K562 (cell line): ENCODE measurements at regions not wholly inside any gene's neighbourhood (a gene's known extent, or its start where the extent isn't known, plus 50 kb on each side); places are given as distances from the start of the nearest gene placed in this dataset.

Experiments used
- ADNP ChIP-seq: fragments of 200-800 bp; sonication (Bioruptor generic); IDR thresholded peaks from 2 replicates; pipeline ENCODE4 v1.6.1; 2016; ENCODE audit warnings: missing genetic modification characterization, missing compliant biosample characterization
- BCL6 ChIP-seq: fragments of 250-450 bp; sonication (Bioruptor Pico); IDR thresholded peaks from 2 replicates; pipeline ENCODE4 v1.4.0; 2020
- BRD9 ChIP-seq: fragments of 450-650 bp; IDR thresholded peaks from 2 replicates; pipeline ENCODE4 v1.6.1; 2018; ENCODE audit warnings: low read depth; ENCODE audit not compliant: partially characterized antibody
- CBX8 ChIP-seq: fragments of 200-600 bp; sonication (generic); IDR thresholded peaks from 2 replicates; pipeline ENCODE4 v1.6.1; 2012; ENCODE audit warnings: borderline replicate concordance, mixed run types, low read depth, mild to moderate bottlenecking, moderate library complexity, mixed read lengths, low read length, control low read depth, inconsistent platforms; ENCODE audit not compliant: poor library complexity, severe bottlenecking; ENCODE audit errors: extremely low read depth
- ESRRA ChIP-seq: fragments of 450-650 bp; IDR thresholded peaks from 2 replicates; pipeline ENCODE4 v1.6.1; 2014; ENCODE audit warnings: low read depth, mild to moderate bottlenecking, moderate library complexity, borderline replicate concordance
- IRF2 ChIP-seq: sonication (generic); formaldehyde crosslinking; IDR thresholded peaks from 2 replicates; pipeline ENCODE4 v1.8.1; 2022; ENCODE audit warnings: mild to moderate bottlenecking, missing genetic modification reagents
- JUND ChIP-seq, 2 experiments: IDR thresholded peaks; 2 replicates in 1 of 2; 3 replicates in 1 of 2; pipeline ENCODE4 v1.6.1; 2011; ENCODE audit warnings: borderline replicate concordance in 2 of 2, low read depth in 2 of 2, low read length in 2 of 2, improper control_type of control experiment in 1 of 2, missing biosample characterization in 1 of 2, missing genetic modification characterization in 1 of 2, missing genetic modification reagents in 1 of 2
- MED1 ChIP-seq: sonication (generic); formaldehyde crosslinking; IDR thresholded peaks from 2 replicates; pipeline ENCODE4 v1.8.1; 2023; ENCODE audit warnings: missing genetic modification reagents, borderline replicate concordance
- MLLT1 ChIP-seq, 2 experiments: fragments of 450-650 bp; IDR thresholded peaks; 2 replicates each; pipeline ENCODE4 v1.6.1; 2016
- MTA3 ChIP-seq: fragments of 450-650 bp; formaldehyde crosslinking; IDR thresholded peaks from 2 replicates; pipeline ENCODE4 v1.6.1; 2017; ENCODE audit warnings: mild to moderate bottlenecking, borderline replicate concordance
- PCBP2 ChIP-seq: fragments of 200-400 bp; formaldehyde crosslinking; IDR thresholded peaks from 2 replicates; pipeline ENCODE4 v1.6.1; 2018; ENCODE audit warnings: low read length, low read depth, mild to moderate bottlenecking, moderate library complexity; ENCODE audit not compliant: poor library complexity, severe bottlenecking
- PHB2 ChIP-seq: fragments of 450-650 bp; IDR thresholded peaks from 2 replicates; pipeline ENCODE4 v1.6.1; 2017; ENCODE audit warnings: low read depth
- PHF21A ChIP-seq: fragments of 450-650 bp; IDR thresholded peaks from 2 replicates; pipeline ENCODE4 v1.6.1; 2017; ENCODE audit warnings: low read depth, borderline replicate concordance
- POLR2A ChIP-seq: fragments of 450-650 bp; conservative IDR thresholded peaks from 2 replicates; pipeline ENCODE4 v1.6.1; 2016
- PTTG1 ChIP-seq: fragments of 450-650 bp; IDR thresholded peaks from 2 replicates; pipeline ENCODE4 v1.6.1; 2016; ENCODE audit warnings: low read depth, mild to moderate bottlenecking, missing genetic modification characterization, missing compliant biosample characterization
- SOX6 ChIP-seq: fragments of 450-650 bp; IDR thresholded peaks from 2 replicates; pipeline ENCODE4 v1.6.1; 2014; ENCODE audit warnings: mild to moderate bottlenecking
- SREBF2 ChIP-seq: sonication (generic); formaldehyde crosslinking; IDR thresholded peaks from 2 replicates; pipeline ENCODE4 v1.4.0; 2020; ENCODE audit warnings: mild to moderate bottlenecking, missing genetic modification reagents
- STAT5A ChIP-seq: IDR thresholded peaks from 2 replicates; pipeline ENCODE4 v1.6.1; 2012; ENCODE audit warnings: low read length, inconsistent platforms, borderline replicate concordance
- ZNF124 ChIP-seq: sonication (generic); formaldehyde crosslinking; IDR thresholded peaks from 2 replicates; pipeline ENCODE4 v1.8.1; 2022; ENCODE audit warnings: missing genetic modification reagents
- ZNF282 ChIP-seq: sonication (generic); formaldehyde crosslinking; IDR thresholded peaks from 2 replicates; pipeline ENCODE4 v1.8.1; 2023; ENCODE audit warnings: missing genetic modification reagents
- ZNF384 ChIP-seq: IDR thresholded peaks from 2 replicates; pipeline ENCODE4 v1.6.1; 2012; ENCODE audit warnings: low read depth, low read length, improper control_type of control experiment
- ZNF766 ChIP-seq: fragments of 200-800 bp; sonication (Bioruptor generic); conservative IDR thresholded peaks from 2 replicates; pipeline ENCODE4 v1.6.1; 2016; ENCODE audit warnings: missing genetic modification characterization, missing compliant biosample characterization
- ZSCAN29 ChIP-seq: fragments of 450-650 bp; IDR thresholded peaks from 2 replicates; pipeline ENCODE4 v1.6.1; 2017
- TF ChIP-seq, protein P1 (sequence below): fragments of 200-800 bp; sonication (Bioruptor generic); IDR thresholded peaks from 2 replicates; pipeline ENCODE4 v1.6.1; 2017; ENCODE audit warnings: missing genetic modification characterization, missing compliant biosample characterization
- TF ChIP-seq, protein P2 (sequence below): fragments of 450-650 bp; IDR thresholded peaks from 2 replicates; pipeline ENCODE4 v1.6.1; 2017; ENCODE audit warnings: antibody characterized with exemption

DNA sequence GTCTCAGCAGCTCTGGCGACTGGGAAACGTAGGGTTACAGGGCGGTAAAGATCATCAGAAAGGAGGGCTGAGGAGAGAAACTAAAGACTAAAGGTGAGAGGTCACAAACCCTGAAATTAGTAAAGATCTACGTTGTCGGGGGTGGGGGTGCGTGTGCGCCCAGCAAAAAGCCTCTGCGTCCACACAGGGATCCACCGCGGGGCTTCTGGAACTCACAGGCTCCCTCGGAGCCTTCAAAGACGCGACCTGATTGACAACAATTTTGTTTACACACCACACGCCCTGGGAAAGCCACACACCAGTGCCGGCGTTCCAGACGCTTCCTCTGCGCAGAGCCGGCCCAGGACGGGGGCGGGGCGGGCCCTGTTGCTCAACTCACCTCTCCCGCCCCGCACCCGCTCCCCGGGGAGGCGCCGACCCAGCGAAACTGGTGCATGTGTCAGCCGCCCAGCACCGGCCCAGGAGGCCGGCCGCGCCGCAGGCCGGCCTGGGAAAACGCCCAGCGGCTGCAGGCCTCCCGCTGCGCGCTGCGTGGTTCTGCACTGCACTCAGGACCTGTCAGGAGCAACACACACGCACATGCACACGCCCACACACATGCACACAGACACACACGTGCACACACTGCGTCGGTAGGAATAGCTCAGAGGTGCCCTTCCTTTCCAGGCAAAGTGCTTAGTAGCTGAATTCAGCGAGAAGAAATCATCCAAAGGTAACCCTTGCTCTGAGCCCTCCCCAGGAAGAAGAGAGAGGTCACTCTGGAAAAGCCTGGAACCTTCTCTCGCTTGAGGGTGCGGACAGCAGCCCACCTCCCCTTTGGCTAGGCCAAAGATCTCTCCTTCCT lies 57.2 kb upstream of the ARID1B start (continued):
- TF ChIP-seq BRD9 (no peak), CBX8 (no peak), MTA3 (peak; percentile 78; the same call in 1 of the 2 replicates), SOX6 (peak; percentile 72), PTTG1 (tag) (no peak), ZNF282 (CRISPR knock-in tag) (no peak), ADNP (no peak), ZSCAN29 (0 out of 2 replicates have a peak, but pooled peaks have one; percentile 62), POLR2A (peak; percentile 77), ZNF766 (CRISPR knock-in tag) (peak; percentile 87), ZNF124 (CRISPR knock-in tag) (no peak), SREBF2 (CRISPR knock-in tag) (no peak), ESRRA (peak; percentile 38; the same call in 1 of the 2 replicates), PHB2 (no peak), BCL6 (CRISPR knock-in tag) (no peak), JUND (IDR thresholded peaks at IDR 0.05; ENCODE audit: borderline replicate concordance, low read depth, low read length) (peak; percentile 61), JUND (tag; IDR thresholded peaks at IDR 0.05; ENCODE audit: borderline replicate concordance, low read depth, low read length) (peak; percentile 69; the same call in 2 of the 3 replicates), PHF21A (0 out of 2 replicates have a peak, but pooled peaks have one; percentile 61), IRF2 (CRISPR knock-in tag) (no peak), MLLT1 (IDR thresholded peaks at IDR 0.05) (no peak), PCBP2 (no peak), STAT5A (no peak), MED1 (no peak), ZNF384 (peak; percentile 19)
- TF ChIP-seq, protein P1, sequence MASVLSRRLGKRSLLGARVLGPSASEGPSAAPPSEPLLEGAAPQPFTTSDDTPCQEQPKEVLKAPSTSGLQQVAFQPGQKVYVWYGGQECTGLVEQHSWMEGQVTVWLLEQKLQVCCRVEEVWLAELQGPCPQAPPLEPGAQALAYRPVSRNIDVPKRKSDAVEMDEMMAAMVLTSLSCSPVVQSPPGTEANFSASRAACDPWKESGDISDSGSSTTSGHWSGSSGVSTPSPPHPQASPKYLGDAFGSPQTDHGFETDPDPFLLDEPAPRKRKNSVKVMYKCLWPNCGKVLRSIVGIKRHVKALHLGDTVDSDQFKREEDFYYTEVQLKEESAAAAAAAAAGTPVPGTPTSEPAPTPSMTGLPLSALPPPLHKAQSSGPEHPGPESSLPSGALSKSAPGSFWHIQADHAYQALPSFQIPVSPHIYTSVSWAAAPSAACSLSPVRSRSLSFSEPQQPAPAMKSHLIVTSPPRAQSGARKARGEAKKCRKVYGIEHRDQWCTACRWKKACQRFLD (CRISPR knock-in tag): peak; percentile 64
- TF ChIP-seq, protein P2, sequence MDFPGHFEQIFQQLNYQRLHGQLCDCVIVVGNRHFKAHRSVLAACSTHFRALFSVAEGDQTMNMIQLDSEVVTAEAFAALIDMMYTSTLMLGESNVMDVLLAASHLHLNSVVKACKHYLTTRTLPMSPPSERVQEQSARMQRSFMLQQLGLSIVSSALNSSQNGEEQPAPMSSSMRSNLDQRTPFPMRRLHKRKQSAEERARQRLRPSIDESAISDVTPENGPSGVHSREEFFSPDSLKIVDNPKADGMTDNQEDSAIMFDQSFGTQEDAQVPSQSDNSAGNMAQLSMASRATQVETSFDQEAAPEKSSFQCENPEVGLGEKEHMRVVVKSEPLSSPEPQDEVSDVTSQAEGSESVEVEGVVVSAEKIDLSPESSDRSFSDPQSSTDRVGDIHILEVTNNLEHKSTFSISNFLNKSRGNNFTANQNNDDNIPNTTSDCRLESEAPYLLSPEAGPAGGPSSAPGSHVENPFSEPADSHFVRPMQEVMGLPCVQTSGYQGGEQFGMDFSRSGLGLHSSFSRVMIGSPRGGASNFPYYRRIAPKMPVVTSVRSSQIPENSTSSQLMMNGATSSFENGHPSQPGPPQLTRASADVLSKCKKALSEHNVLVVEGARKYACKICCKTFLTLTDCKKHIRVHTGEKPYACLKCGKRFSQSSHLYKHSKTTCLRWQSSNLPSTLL: no peak
